NCI-H510A treated with DMSO at 0.1 percent for 48 hours (cell line): ENCODE measurements at regions not wholly inside any gene's neighbourhood (a gene's known extent, or its start where the extent isn't known, plus 50 kb on each side); places are given as distances from the start of the nearest gene placed in this dataset.

Experiments used
- DNase-seq: peaks from one replicate; lab custom pipeline; 2025; lab: John Stamatoyannopoulos, UW

GRCh38 chr18:34592961-34593382, 117.1 kb upstream of the DTNA start:
- DNase-seq, result peak; percentile 86

- DNase-seq, result no peak
Measured at GRCh38 chr18:34594266-34594665, 115.8 kb upstream of the DTNA start.

GRCh38 chr18:34595690-34596089, 114.4 kb upstream of the DTNA start:
- DNase-seq, result peak; percentile 49

GRCh38 chr18:34598120-34598635, 111.9 kb upstream of the DTNA start:
- no peak for DNase-seq

- no peak for DNase-seq
Measured at GRCh38 chr18:34600158-34600557, 109.9 kb upstream of the DTNA start.

GRCh38 chr18:34600874-34601656, 109.0 kb upstream of the DTNA start:
- no peak for DNase-seq

GRCh38 chr18:34604591-34604990, 105.5 kb upstream of the DTNA start:
- DNase-seq, result no peak

- DNase-seq, result no peak
Measured at GRCh38 chr18:34606851-34607250, 103.2 kb upstream of the DTNA start.

- no peak for DNase-seq
Measured at GRCh38 chr18:34608064-34608463, 102.0 kb upstream of the DTNA start.

GRCh38 chr18:34609986-34610648, 100.0 kb upstream of the DTNA start:
- no peak for DNase-seq

- no peak for DNase-seq
Measured at GRCh38 chr18:34611904-34612303, 98.2 kb upstream of the DTNA start.

- DNase-seq, result no peak
Measured at GRCh38 chr18:34620258-34620861, 89.7 kb upstream of the DTNA start.

- DNase-seq, result no peak
Measured at GRCh38 chr18:34623557-34623956, 86.5 kb upstream of the DTNA start.

- peak; percentile 46 for DNase-seq
Measured at GRCh38 chr18:34624551-34624950, 85.5 kb upstream of the DTNA start.

GRCh38 chr18:34626404-34627136, 83.5 kb upstream of the DTNA start:
- no peak for DNase-seq

- DNase-seq, result no peak
Measured at GRCh38 chr18:34627137-34627920, 82.8 kb upstream of the DTNA start.

GRCh38 chr18:34631093-34631966, 78.8 kb upstream of the DTNA start:
- DNase-seq, result peak; percentile 76

GRCh38 chr18:34632321-34632720, 77.8 kb upstream of the DTNA start:
- no peak for DNase-seq

- no peak for DNase-seq
Measured at GRCh38 chr18:34633368-34633767, 76.7 kb upstream of the DTNA start.

- no peak for DNase-seq
Measured at GRCh38 chr18:34637094-34637801, 72.8 kb upstream of the DTNA start.
